Uterus (tissue), 2 donors: ENCODE measurements at regions not wholly inside any gene's neighbourhood (a gene's known extent, or its start where the extent isn't known, plus 50 kb on each side); places are given as distances from the start of the nearest gene placed in this dataset.

ENCODE experiments used
- CTCF ChIP-seq, 4 experiments: fragments of 200-600 bp in 2 of 4; fragments of 450-650 bp in 2 of 4; sonication (generic) in 2 of 4; IDR thresholded peaks; one replicate each; pipeline ENCODE4 v1.5.1; 2016 to 2019; ENCODE audit warnings: antibody characterized with exemption in 4 of 4, mild to moderate bottlenecking in 2 of 4, moderate library complexity in 1 of 4
- POLR2A ChIP-seq, 2 donors: fragments of 450-650 bp; IDR thresholded peaks; one replicate each; pipeline ENCODE4 v1.6.1; 2016; ENCODE audit warnings: antibody characterized with exemption in 2 of 2, mild to moderate bottlenecking in 1 of 2, moderate library complexity in 1 of 2

- TF ChIP-seq CTCF (IDR thresholded peaks at IDR 0.05) = no peak
- TF ChIP-seq POLR2A (IDR thresholded peaks at IDR 0.05) = no peak
These were observed 213.3 kb upstream of the ADGRL2 start for GRCh38 chr1:81587426-81587825.
